ENCODE measurements at regions not wholly inside any gene's neighbourhood (a gene's known extent, or its start where the extent isn't known, plus 50 kb on each side); places are given as distances from the start of the nearest gene placed in this dataset.

- H3K4me3 ChIP-seq (replicated peaks in 1 of 3), result no peak overlapping the region
These were observed 79.9 kb downstream of the NR2F2 start for GRCh38 chr15:96410175-96411055.

GRCh38 chr15:96411056-96412031 lies 80.8 kb downstream of the NR2F2 start:
- Histone ChIP-seq H3K9me3 (no peaks in the 10 kb centered on the region), H3K4me1 (peaks cover 10 to 18% of the 10 kb centered on the region in 2 donors), H3K36me3 (no peaks in the 10 kb centered on the region), H3K27ac (no peak overlapping the region), H3K27me3 (peaks cover 48% of the 10 kb centered on the region), H3K4me3 (replicated peaks in 1 of 3) (no peak overlapping the region)
- intact Hi-C loops (cut with DNase I), result no loop called here
- 18 to 21% methylated on average over 9 of the region's 9 CpGs for WGBS, 2 donors
- TF ChIP-seq POLR2A (IDR thresholded peaks at IDR 0.05) (no peak), CTCF (IDR thresholded peaks at IDR 0.05) (no peak)
- DNase-seq, result no peak

More at GRCh38 chr15:96410175-96411055, 79.9 kb downstream of the NR2F2 start:
- H3K36me3 ChIP-seq, result no peaks in the 10 kb centered on the region
- DNase-seq, result no peak
- H3K27ac ChIP-seq, result no peak overlapping the region
- 13 to 20% methylated on average over 16 of the region's 16 CpGs for WGBS, 2 donors
- H3K4me1 ChIP-seq, result peaks cover 10 to 14% of the 10 kb centered on the region in 2 donors
- TF ChIP-seq POLR2A (IDR thresholded peaks at IDR 0.05) (no peak), CTCF (IDR thresholded peaks at IDR 0.05) (no peak)
- peaks cover 44% of the 10 kb centered on the region for H3K27me3 ChIP-seq
- intact Hi-C loops (cut with DNase I), result no loop called here
- H3K9me3 ChIP-seq, result no peaks in the 10 kb centered on the region

GRCh38 chr15:96412045-96412905 lies 81.8 kb downstream of the NR2F2 start:
- Histone ChIP-seq H3K27me3 (peaks cover 57% of the 10 kb centered on the region), H3K36me3 (no peaks in the 10 kb centered on the region), H3K9me3 (no peaks in the 10 kb centered on the region), H3K27ac (no peak overlapping the region), H3K4me1 (peaks cover 17 to 28% of the 10 kb centered on the region in 2 donors), H3K4me3 (replicated peaks in 1 of 3) (no peak overlapping the region)
- 25 to 37% methylated on average over 6 of the region's 6 CpGs for WGBS, 2 donors
- intact Hi-C loops (cut with DNase I), result no loop called here
- no peak for DNase-seq
- TF ChIP-seq POLR2A (IDR thresholded peaks at IDR 0.05), result no peak
- TF ChIP-seq CTCF (IDR thresholded peaks at IDR 0.05), result no peak

- H3K9me3 ChIP-seq, result no peaks in the 10 kb centered on the region
- WGBS, 2 donors, result 24 to 26% methylated on average over 1 of the region's 1 CpG
- peaks cover 17 to 28% of the 10 kb centered on the region in 2 donors for H3K4me1 ChIP-seq
- H3K36me3 ChIP-seq, result no peaks in the 10 kb centered on the region
- peaks cover 58% of the 10 kb centered on the region for H3K27me3 ChIP-seq
- H3K27ac ChIP-seq, result no peak overlapping the region
- no peak for DNase-seq
- no peak overlapping the region for H3K4me3 ChIP-seq (replicated peaks in 1 of 3)
- intact Hi-C loops (cut with DNase I), result no loop called here
- no peak for TF ChIP-seq CTCF (IDR thresholded peaks at IDR 0.05)
- TF ChIP-seq POLR2A (IDR thresholded peaks at IDR 0.05), result no peak
These were observed 82.4 kb downstream of the NR2F2 start for GRCh38 chr15:96412906-96413231.

Measured in thyroid gland (tissue), 4 donors.